HepG2 (cell line): ENCODE measurements at regions not wholly inside any gene's neighbourhood (a gene's known extent, or its start where the extent isn't known, plus 50 kb on each side); places are given as distances from the start of the nearest gene placed in this dataset.

Source experiments
- ATAC-seq: fragments of 200-7000 bp; cut with Tn5 transposase; 3 replicates; pipeline ENCODE4 v1.9.1; 2020; ENCODE audit warnings: mild to moderate bottlenecking, moderate library complexity
- BruUV-seq: library from RNA; stranded (reverse); fragments of 400-500 nt; replicated peaks from 2 replicates; lab custom pipeline; 2021; lab: Mats Ljungman, UMichigan
- CTCF ChIA-PET: fragments of 300-600 bp; formaldehyde crosslinking; extraction: SDS; loops from one replicate; lab custom pipeline; 2021; ENCODE audit warnings: low total read pairs, inconsistent platforms, low intra/inter-chr PET ratio; lab: Yijun Ruan, JAX
- POLR2A ChIA-PET: fragments of 350-600 bp; sonication (Branson Sonifier 250); formaldehyde crosslinking; loops from one replicate; lab custom pipeline; 2020; ENCODE audit warnings: antibody characterized with exemption, inconsistent platforms; lab: Yijun Ruan, JAX
- DNase-seq: peaks from one replicate; pipeline ENCODE4 v3.0.0-alpha.2; 2015; ENCODE audit warnings: low spot score
- FAIRE-seq: peaks from 3 replicates; lab custom pipeline; 2011; peaks lifted over from hg19 to GRCh38; lab: Jason Lieb, UNC
- H2AFZ ChIP-seq: one replicate; pipeline ENCODE4 v1.6.1; 2011; ENCODE audit warnings: low read length, inconsistent platforms
- H3K27ac ChIP-seq: fragments of 300-600 bp; 3 replicates; pipeline ENCODE4 v1.8.0; 2011; ENCODE audit warnings: mixed run types, mild to moderate bottlenecking, mixed read lengths, low read length, inconsistent platforms; ENCODE audit not compliant: insufficient read depth; ENCODE audit errors: extremely low read length
- H3K27me3 ChIP-seq, 2 experiments: fragments of 200-600 bp in 1 of 2; 2 replicates in 1 of 2; 3 replicates in 1 of 2; pipeline versions ENCODE4 v1.6.0 to v1.8.0; 2011; ENCODE audit warnings: low read length in 2 of 2, mild to moderate bottlenecking in 2 of 2, moderate library complexity in 2 of 2, inconsistent platforms in 1 of 2; ENCODE audit not compliant: insufficient read depth in 2 of 2, control insufficient read depth in 1 of 2
- H3K36me3 ChIP-seq, 2 experiments: fragments of 200-600 bp in 1 of 2; replicated peaks in 1 of 2; 2 replicates in 1 of 2; 3 replicates in 1 of 2; pipeline versions ENCODE4 v1.5.1 to v1.8.0; 2011; ENCODE audit warnings: low read length in 2 of 2, inconsistent platforms in 1 of 2; ENCODE audit not compliant: insufficient read depth in 2 of 2, control insufficient read depth in 1 of 2
- H3K4me1 ChIP-seq: 2 replicates; pipeline ENCODE4 v1.5.1; 2012; ENCODE audit warnings: low read length, inconsistent platforms; ENCODE audit not compliant: insufficient read depth
- H3K4me2 ChIP-seq: 2 replicates; pipeline ENCODE4 v1.6.0; 2011; ENCODE audit warnings: low read depth, low read length, inconsistent platforms
- H3K4me3 ChIP-seq, 3 experiments: fragments of 200-600 bp in 1 of 3; sonication (generic), shearing (Covaris generic) in 1 of 3; replicated peaks in 1 of 3; 2 replicates each; pipeline ENCODE4 v1.5.1; 2011 to 2016; ENCODE audit warnings: low read length in 3 of 3, inconsistent platforms in 2 of 3, low read depth in 2 of 3, mild to moderate bottlenecking in 2 of 3, control low read depth in 1 of 3, mixed read lengths in 1 of 3; ENCODE audit not compliant: insufficient read depth in 1 of 3
- H3K79me2 ChIP-seq: one replicate; pipeline ENCODE4 v1.6.1; 2011; ENCODE audit warnings: low read length, inconsistent platforms; ENCODE audit not compliant: insufficient read depth
- H3K9ac ChIP-seq: 2 replicates; pipeline ENCODE4 v1.6.0; 2011; ENCODE audit warnings: mild to moderate bottlenecking, low read depth, low read length, inconsistent platforms; ENCODE audit not compliant: insufficient read depth
- H3K9me3 ChIP-seq: 2 replicates; pipeline ENCODE4 v1.5.1; 2012; ENCODE audit warnings: mild to moderate bottlenecking, low read length
- H4K20me1 ChIP-seq: 2 replicates; pipeline ENCODE4 v1.6.0; 2011; ENCODE audit warnings: inconsistent platforms, mild to moderate bottlenecking, low read length, moderate library complexity; ENCODE audit not compliant: insufficient read depth
- E2F5 ChIP-seq: sonication (generic); formaldehyde crosslinking; conservative IDR thresholded peaks from 2 replicates; pipeline ENCODE4 v1.4.0; 2020; ENCODE audit warnings: missing genetic modification reagents
- KIAA2018 ChIP-seq: sonication (generic); formaldehyde crosslinking; IDR thresholded peaks from 2 replicates; pipeline ENCODE4 v1.5.0; 2020; ENCODE audit warnings: mild to moderate bottlenecking, missing genetic modification reagents, borderline replicate concordance
- TAF15 ChIP-seq: fragments of 200-400 bp; formaldehyde crosslinking; IDR thresholded peaks from one replicate; pipeline ENCODE4 v1.6.1; 2018; ENCODE audit warnings: mild to moderate bottlenecking, low read depth, low read length; ENCODE audit not compliant: poor library complexity, severe bottlenecking
- THAP9 ChIP-seq: sonication (generic); formaldehyde crosslinking; IDR thresholded peaks from 2 replicates; pipeline ENCODE4; 2020; ENCODE audit warnings: missing genetic modification reagents, mild to moderate bottlenecking, borderline replicate concordance
- ZNF207 ChIP-seq: fragments of 450-650 bp; IDR thresholded peaks from 2 replicates; pipeline ENCODE4 v1.6.1; 2016; ENCODE audit warnings: antibody characterized with exemption, borderline replicate concordance
- ZNF484 ChIP-seq: sonication (generic); formaldehyde crosslinking; IDR thresholded peaks from 2 replicates; pipeline ENCODE4 v1.5.1; 2020; ENCODE audit warnings: mild to moderate bottlenecking, low read depth, missing genetic modification reagents, borderline replicate concordance
- ZNF562 ChIP-seq: sonication (generic); formaldehyde crosslinking; IDR thresholded peaks from 2 replicates; pipeline ENCODE4 v1.8.0; 2022; ENCODE audit warnings: missing genetic modification reagents, borderline replicate concordance
- ZNF660 ChIP-seq: sonication (generic); formaldehyde crosslinking; IDR thresholded peaks from 2 replicates; pipeline ENCODE4 v1.5.1; 2020; ENCODE audit warnings: mild to moderate bottlenecking, low read depth, missing genetic modification reagents, borderline replicate concordance
- ZNF672 ChIP-seq: sonication (generic); formaldehyde crosslinking; IDR thresholded peaks from 2 replicates; pipeline ENCODE4 v1.8.1; 2022; ENCODE audit warnings: missing genetic modification reagents
- ZNF766 ChIP-seq: sonication (generic); formaldehyde crosslinking; IDR thresholded peaks from 2 replicates; pipeline ENCODE4 v1.5.0; 2020; ENCODE audit warnings: missing genetic modification reagents, borderline replicate concordance
- WGBS: methylation state at CpG from one replicate; pipeline ENCODE4 v1.1.6; 2017; ENCODE audit warnings: low lambda C conversion rate; 5-methylcytosine and 5-hydroxymethylcytosine counted together
- in situ Hi-C: cut with HindIII; loops from 2 replicates; pipeline ENCODE4 v1.10.0; 2017; ENCODE audit warnings: low pct_unique_long_range_greater_than_20kb; ENCODE audit not compliant: extremely low pct_ligation_motif_present
- intact Hi-C: fragments of 100-400 bp; cut with micrococcal nuclease; formaldehyde crosslinking; loops from one replicate; pipeline ENCODE4 v1.10.0; 2022; ENCODE audit not compliant: unreplicated experiment

- no peak for TF ChIP-seq KIAA2018 (CRISPR knock-in tag)
- no peak for TF ChIP-seq ZNF484 (CRISPR knock-in tag)
- no peak for TF ChIP-seq ZNF660 (CRISPR knock-in tag)
- TF ChIP-seq, all 625 proteins: peak for 0
These were observed 236.5 kb upstream of the SEMA3D start (continued) for GRCh38 chr7:85423209-85423895.

GRCh38 chr7:85415743-85416142 lies 228.9 kb upstream of the SEMA3D start:
- H4K20me1 ChIP-seq = no peaks in the 10 kb centered on the region
- no peak overlapping the region for H3K9ac ChIP-seq
- WGBS = 0% methylated on average over 1 of the region's 1 CpG
- peak overlapping the region in 1 of 3 experiments; percentile 29; a peak in 1 of 6 replicates for H3K4me3 ChIP-seq
- no peaks in the 10 kb centered on the region for H3K79me2 ChIP-seq
- no peaks in the 10 kb centered on the region for H3K27me3 ChIP-seq
- CTCF ChIA-PET = no interaction called here
- intact Hi-C loops (no loop called here), in situ Hi-C loops (no loop called here)
- POLR2A ChIA-PET = no interaction called here
- ATAC-seq (peak; percentile 84), FAIRE-seq (peak; percentile 23), DNase-seq (peak; percentile 75)
- no peaks in the 10 kb centered on the region for H3K9me3 ChIP-seq
- H3K4me2 ChIP-seq = peak overlapping the region; percentile 40; the same call in 1 of the 2 replicates
- no peaks in the 10 kb centered on the region for H3K36me3 ChIP-seq
- no TSS peak for BruUV-seq
- H2AFZ ChIP-seq = no peak overlapping the region
- peak overlapping the region; percentile 50 for H3K27ac ChIP-seq
- peaks cover 35% of the 10 kb centered on the region for H3K4me1 ChIP-seq
- TF ChIP-seq E2F5 = no peak
- TF ChIP-seq ZNF766 = no peak
- TF ChIP-seq ZNF562 (CRISPR knock-in tag) = no peak
- no peak for TF ChIP-seq THAP9
- no peak for TF ChIP-seq TAF15
- no peak for TF ChIP-seq ZNF672 (CRISPR knock-in tag)
- no peak for TF ChIP-seq ZNF207
